Stomach (tissue), 8 donors: ENCODE measurements at regions not wholly inside any gene's neighbourhood (a gene's known extent, or its start where the extent isn't known, plus 50 kb on each side); places are given as distances from the start of the nearest gene placed in this dataset.

Experiments
- DNase-seq, 2 donors: peaks; one replicate each; pipeline versions ENCODE4 v3.0.0 to v3.0.0-alpha.2; 2013 to 2019
- H3K27ac ChIP-seq, 5 donors: fragments of 200-600 bp in 4 of 5; sonication (generic) in 4 of 5; one replicate each; pipeline ENCODE4 v1.5.1; 2013 to 2019; ENCODE audit warnings: mild to moderate bottlenecking in 1 of 5, moderate library complexity in 1 of 5
- H3K27me3 ChIP-seq, 3 donors: fragments of 200-600 bp; sonication (generic); one replicate each; pipeline ENCODE4 v1.5.1; 2017 to 2019; ENCODE audit warnings: mixed run types in 1 of 3
- H3K36me3 ChIP-seq, 4 donors: fragments of 200-600 bp; sonication (generic); 1 replicate in 3 of 4; 2 replicates in 1 of 4; pipeline ENCODE4 v1.5.1; 2016 to 2019
- H3K4me1 ChIP-seq, 4 donors: fragments of 200-600 bp; sonication (generic); one replicate each; pipeline ENCODE4 v1.5.1; 2016 to 2019
- H3K4me3 ChIP-seq, 4 donors: fragments of 200-600 bp; sonication (generic) in 3 of 4; one replicate each; pipeline ENCODE4 v1.5.1; 2016 to 2019; ENCODE audit warnings: mild to moderate bottlenecking in 1 of 4
- H3K9me3 ChIP-seq, 4 donors: fragments of 200-600 bp; sonication (generic); one replicate each; pipeline ENCODE4 v1.5.1; 2016 to 2019
- CTCF ChIP-seq, 7 experiments: fragments of 450-650 bp in 4 of 7; fragments of 200-600 bp in 3 of 7; sonication (generic) in 3 of 7; IDR thresholded peaks; one replicate each; pipeline ENCODE4 v1.5.1; 2016 to 2019; ENCODE audit warnings: antibody characterized with exemption in 7 of 7, control low read depth in 2 of 7, mild to moderate bottlenecking in 1 of 7
- EP300 ChIP-seq: sonication (generic); formaldehyde crosslinking; IDR thresholded peaks from one replicate; pipeline ENCODE4 v1.6.1; 2017; ENCODE audit warnings: antibody characterized with exemption
- POLR2A ChIP-seq, 4 donors: fragments of 450-650 bp; IDR thresholded peaks; one replicate each; pipeline ENCODE4 v1.6.1; 2016; ENCODE audit warnings: antibody characterized with exemption in 4 of 4, control low read depth in 2 of 4, mild to moderate bottlenecking in 1 of 4, moderate library complexity in 1 of 4
- POLR2AphosphoS5 ChIP-seq, 3 donors: sonication (generic); formaldehyde crosslinking; IDR thresholded peaks; one replicate each; pipeline ENCODE4 v1.6.1; 2016; ENCODE audit warnings: antibody characterized with exemption in 3 of 3
- WGBS, 5 donors: extraction: QIAGEN DNeasy Blood & Tissue Kit in 3 of 5; methylation state at CpG; one replicate each; pipeline versions ENCODE4 v1.1.5 to v1.1.7; 2013 to 2018; 5-methylcytosine and 5-hydroxymethylcytosine counted together
- intact Hi-C: fragments of 100-400 bp; cut with DNase I; formaldehyde crosslinking; loops from one replicate; pipeline ENCODE4 v1.15.1; 2023; ENCODE audit warnings: low total_unique reads
- donor health status: healthy with polysubstance abuse.
- donor health status: Bipolar disorder and iron deficiency.
- donor health status: healthy.

- intact Hi-C loops: no loop called here
- TF ChIP-seq POLR2A (IDR thresholded peaks at IDR 0.05) (no peak), EP300 (no peak), CTCF (IDR thresholded peaks at IDR 0.05) (no peak), POLR2AphosphoS5 (IDR thresholded peaks at IDR 0.05) (no peak)
- Histone ChIP-seq H3K27ac (no peak overlapping the region), H3K36me3 (no peaks in the 10 kb centered on the region), H3K4me3 (no peak overlapping the region), H3K4me1 (no peaks in the 10 kb centered on the region), H3K9me3 (peaks cover 0 to 6% (median 0%) of the 10 kb centered on the region in 4 donors), H3K27me3 (no peaks in the 10 kb centered on the region)
- DNase-seq: no peak
- 46 to 87% (median 60%) methylated on average over 1 of the region's 1 CpG for WGBS, 5 donors
Measured at GRCh38 chr1:106908689-106909088, 147.8 kb upstream of the PRMT6 start.

DNA sequence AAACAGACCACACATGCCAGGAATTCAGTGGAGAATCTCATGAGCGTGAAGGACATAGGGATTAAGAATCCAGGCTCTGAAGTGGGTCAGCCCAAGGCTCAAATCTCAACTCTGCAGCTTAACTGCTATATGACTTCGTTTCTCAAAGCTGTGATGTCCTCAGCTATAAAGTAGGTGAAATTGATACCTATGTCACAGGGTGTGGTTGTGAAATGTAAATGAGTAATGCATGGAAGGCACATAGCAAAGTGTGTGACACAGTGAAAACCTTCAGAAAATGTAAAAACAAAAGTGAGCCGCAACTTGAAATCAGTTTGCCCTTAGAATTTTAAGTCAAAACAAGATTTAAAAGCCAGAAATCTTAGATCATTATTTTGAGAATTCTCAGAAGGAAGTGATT lies 145.7 kb upstream of the PRMT6 start:
- no peak for DNase-seq
- 69 to 84% (median 75%) methylated on average over 3 of the region's 3 CpGs for WGBS, 5 donors

DNA sequence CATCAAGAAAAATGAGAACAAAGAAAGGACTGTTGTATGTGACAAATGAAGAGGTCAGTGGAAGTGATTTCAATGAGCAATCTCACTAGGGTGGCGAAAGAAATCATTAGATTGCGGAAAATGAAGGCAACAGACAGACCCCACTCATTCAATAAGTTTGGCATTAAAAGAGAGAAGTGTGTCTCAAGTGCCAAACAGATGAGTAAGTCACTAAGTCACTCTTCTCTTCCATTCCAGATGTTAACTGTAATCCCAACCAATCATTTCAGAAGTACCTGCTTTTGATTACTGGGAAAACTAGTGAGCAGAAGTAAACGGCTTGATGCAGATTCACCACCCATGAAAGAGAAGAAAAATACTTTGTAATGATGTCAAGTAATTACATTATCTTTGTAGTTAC lies 144.3 kb upstream of the PRMT6 start:
- Histone ChIP-seq H3K4me1 (no peaks in the 10 kb centered on the region), H3K9me3 (no peaks in the 10 kb centered on the region), H3K27ac (no peak overlapping the region), H3K4me3 (no peak overlapping the region), H3K27me3 (no peaks in the 10 kb centered on the region), H3K36me3 (no peaks in the 10 kb centered on the region)
- intact Hi-C loops: no loop called here
- TF ChIP-seq CTCF (IDR thresholded peaks at IDR 0.05) (no peak), POLR2AphosphoS5 (IDR thresholded peaks at IDR 0.05) (no peak)
- 75 to 85% (median 79%) methylated on average over 3 of the region's 3 CpGs for WGBS, 5 donors
- no peak for DNase-seq

More for the DNA sequence above, 145.7 kb upstream of the PRMT6 start:
- Histone ChIP-seq H3K27me3 (no peaks in the 10 kb centered on the region), H3K4me3 (no peak overlapping the region), H3K36me3 (no peaks in the 10 kb centered on the region), H3K27ac (no peak overlapping the region), H3K4me1 (no peaks in the 10 kb centered on the region), H3K9me3 (peaks cover 0 to 6% (median 0%) of the 10 kb centered on the region in 4 donors)
- intact Hi-C loops: no loop called here
- TF ChIP-seq EP300: no peak
- TF ChIP-seq CTCF (IDR thresholded peaks at IDR 0.05): no peak
- no peak for TF ChIP-seq POLR2A (IDR thresholded peaks at IDR 0.05)
- no peak for TF ChIP-seq POLR2AphosphoS5 (IDR thresholded peaks at IDR 0.05)

GRCh38 chr1:106921186-106921585 lies 135.3 kb upstream of the PRMT6 start:
- TF ChIP-seq CTCF (IDR thresholded peaks at IDR 0.05): no peak
- TF ChIP-seq POLR2A (IDR thresholded peaks at IDR 0.05): no peak
- TF ChIP-seq POLR2AphosphoS5 (IDR thresholded peaks at IDR 0.05): no peak
- no peak for TF ChIP-seq EP300
- DNase-seq: no peak
- no peaks in the 10 kb centered on the region for H3K36me3 ChIP-seq
- no peaks in the 10 kb centered on the region for H3K9me3 ChIP-seq
- no peaks in the 10 kb centered on the region for H3K27me3 ChIP-seq
- H3K27ac ChIP-seq: no peak overlapping the region
- H3K4me3 ChIP-seq: no peak overlapping the region
- H3K4me1 ChIP-seq: no peaks in the 10 kb centered on the region
- intact Hi-C loops: no loop called here

GRCh38 chr1:106924360-106924759 lies 132.1 kb upstream of the PRMT6 start:
- DNase-seq: no peak
- intact Hi-C loops: no loop called here
- 77 to 82% (median 78%) methylated on average over 5 of the region's 5 CpGs for WGBS, 5 donors

More at GRCh38 chr1:106924360-106924759, 132.1 kb upstream of the PRMT6 start:
- no peaks in the 10 kb centered on the region for H3K4me1 ChIP-seq
- no peaks in the 10 kb centered on the region for H3K9me3 ChIP-seq
- no peak overlapping the region for H3K4me3 ChIP-seq
- TF ChIP-seq POLR2A (IDR thresholded peaks at IDR 0.05): no peak
- no peaks in the 10 kb centered on the region for H3K27me3 ChIP-seq
- no peak overlapping the region for H3K27ac ChIP-seq
- H3K36me3 ChIP-seq: no peaks in the 10 kb centered on the region
